ENCODE measurements at regions not wholly inside any gene's neighbourhood (a gene's known extent, or its start where the extent isn't known, plus 50 kb on each side); places are given as distances from the start of the nearest gene placed in this dataset.
"Not testable (repeated sequence)": the region's sequence is repeated elsewhere in the genome, so short reads cannot be mapped to it uniquely, and the experiment has no call there.

GRCh38 chr18:51340332-51340731, 142.9 kb upstream of the MEX3C start:
- no peaks in the 10 kb centered on the region for H3K9me3 ChIP-seq (ENCODE audit: low read depth, low read length)
- no peak overlapping the region for H3K27ac ChIP-seq
- TF ChIP-seq EZH2 (IDR thresholded peaks at IDR 0.05), result no peak
- TF ChIP-seq POLR2AphosphoS5 (IDR thresholded peaks at IDR 0.05; ENCODE audit: borderline replicate concordance, low read depth, low read length), result no peak
- no peak for TF ChIP-seq FOXP2 (optimal IDR thresholded peaks at IDR 0.05; ENCODE audit: control extremely low read depth, extremely low read length, insufficient read depth)
- no peak overlapping the region for H3K9ac ChIP-seq (ENCODE audit: insufficient read length)
- H3K4me3 ChIP-seq, result no peak overlapping the region
- no peak for DNase-seq (ENCODE audit: low read depth, low spot score)
- no peaks in the 10 kb centered on the region for H3K36me3 ChIP-seq (ENCODE audit: insufficient read depth, low read length)

GRCh38 chr18:51342815-51343214, 145.3 kb upstream of the MEX3C start:
- TF ChIP-seq POLR2AphosphoS5 (IDR thresholded peaks at IDR 0.05; ENCODE audit: borderline replicate concordance, low read depth, low read length), result no peak
- TF ChIP-seq EZH2 (IDR thresholded peaks at IDR 0.05), result no peak
- no peak for TF ChIP-seq FOXP2 (optimal IDR thresholded peaks at IDR 0.05; ENCODE audit: control extremely low read depth, extremely low read length, insufficient read depth)

GRCh38 chr18:51345848-51346391, 148.4 kb upstream of the MEX3C start:
- Histone ChIP-seq H3K36me3 (ENCODE audit: insufficient read depth, low read length) (no peaks in the 10 kb centered on the region), H3K4me3 (no peak overlapping the region)

More at GRCh38 chr18:51342815-51343214, 145.3 kb upstream of the MEX3C start:
- H3K36me3 ChIP-seq (ENCODE audit: insufficient read depth, low read length), result no peaks in the 10 kb centered on the region
- H3K27ac ChIP-seq, result no peak overlapping the region
- no peak overlapping the region for H3K9ac ChIP-seq (ENCODE audit: insufficient read length)
- DNase-seq (ENCODE audit: low read depth, low spot score), result no peak
- H3K9me3 ChIP-seq (ENCODE audit: low read depth, low read length), result no peaks in the 10 kb centered on the region
- no peak overlapping the region for H3K4me3 ChIP-seq

GRCh38 chr18:51346404-51346803, 148.9 kb upstream of the MEX3C start:
- H3K36me3 ChIP-seq (ENCODE audit: insufficient read depth, low read length), result no peaks in the 10 kb centered on the region
- H3K27ac ChIP-seq, result no peak overlapping the region
- TF ChIP-seq FOXP2 (optimal IDR thresholded peaks at IDR 0.05; ENCODE audit: control extremely low read depth, extremely low read length, insufficient read depth), result no peak
- no peak for TF ChIP-seq POLR2AphosphoS5 (IDR thresholded peaks at IDR 0.05; ENCODE audit: borderline replicate concordance, low read depth, low read length)
- no peak for TF ChIP-seq EZH2 (IDR thresholded peaks at IDR 0.05)

More at GRCh38 chr18:51345848-51346391, 148.4 kb upstream of the MEX3C start:
- Histone ChIP-seq H3K27ac (no peak overlapping the region), H3K9ac (ENCODE audit: insufficient read length) (no peak overlapping the region), H3K9me3 (ENCODE audit: low read depth, low read length) (no peaks in the 10 kb centered on the region)
- DNase-seq (ENCODE audit: low read depth, low spot score), result no peak
- TF ChIP-seq EZH2 (IDR thresholded peaks at IDR 0.05) (no peak), POLR2AphosphoS5 (IDR thresholded peaks at IDR 0.05; ENCODE audit: borderline replicate concordance, low read depth, low read length) (no peak), FOXP2 (optimal IDR thresholded peaks at IDR 0.05; ENCODE audit: control extremely low read depth, extremely low read length, insufficient read depth) (no peak)

GRCh38 chr18:51350081-51350480, 152.6 kb upstream of the MEX3C start:
- no peak overlapping the region for H3K4me3 ChIP-seq
- H3K9ac ChIP-seq (ENCODE audit: insufficient read length), result no peak overlapping the region
- H3K27ac ChIP-seq, result no peak overlapping the region
- DNase-seq (ENCODE audit: low read depth, low spot score), result no peak
- H3K36me3 ChIP-seq (ENCODE audit: insufficient read depth, low read length), result no peaks in the 10 kb centered on the region
- no peak for TF ChIP-seq POLR2AphosphoS5 (IDR thresholded peaks at IDR 0.05; ENCODE audit: borderline replicate concordance, low read depth, low read length)
- TF ChIP-seq EZH2 (IDR thresholded peaks at IDR 0.05), result no peak
- no peak for TF ChIP-seq FOXP2 (optimal IDR thresholded peaks at IDR 0.05; ENCODE audit: control extremely low read depth, extremely low read length, insufficient read depth)
- no peaks in the 10 kb centered on the region for H3K9me3 ChIP-seq (ENCODE audit: low read depth, low read length)

More at GRCh38 chr18:51346404-51346803, 148.9 kb upstream of the MEX3C start:
- no peak overlapping the region for H3K9ac ChIP-seq (ENCODE audit: insufficient read length)
- H3K9me3 ChIP-seq (ENCODE audit: low read depth, low read length), result no peaks in the 10 kb centered on the region
- H3K4me3 ChIP-seq, result no peak overlapping the region
- DNase-seq (ENCODE audit: low read depth, low spot score), result no peak

GRCh38 chr18:51355841-51356240, 158.4 kb upstream of the MEX3C start:
- no peak overlapping the region for H3K9ac ChIP-seq (ENCODE audit: insufficient read length)
- H3K27ac ChIP-seq, result no peak overlapping the region
- H3K4me3 ChIP-seq, result no peak overlapping the region
- no peak for DNase-seq (ENCODE audit: low read depth, low spot score)
- no peak for TF ChIP-seq POLR2AphosphoS5 (IDR thresholded peaks at IDR 0.05; ENCODE audit: borderline replicate concordance, low read depth, low read length)
- no peak for TF ChIP-seq EZH2 (IDR thresholded peaks at IDR 0.05)
- TF ChIP-seq FOXP2 (optimal IDR thresholded peaks at IDR 0.05; ENCODE audit: control extremely low read depth, extremely low read length, insufficient read depth), result no peak
- no peaks in the 10 kb centered on the region for H3K9me3 ChIP-seq (ENCODE audit: low read depth, low read length)
- H3K36me3 ChIP-seq (ENCODE audit: insufficient read depth, low read length), result no peaks in the 10 kb centered on the region

GRCh38 chr18:51360301-51360700, 162.8 kb upstream of the MEX3C start:
- H3K9me3 ChIP-seq (ENCODE audit: low read depth, low read length); DNase-seq (ENCODE audit: low read depth, low spot score); H3K9ac ChIP-seq (ENCODE audit: insufficient read length); H3K27ac ChIP-seq; H3K4me3 ChIP-seq; H3K36me3 ChIP-seq (ENCODE audit: insufficient read depth, low read length): not testable (repeated sequence)

- no peak for TF ChIP-seq POLR2AphosphoS5 (IDR thresholded peaks at IDR 0.05; ENCODE audit: borderline replicate concordance, low read depth, low read length)
- no peak for TF ChIP-seq EZH2 (IDR thresholded peaks at IDR 0.05)
- TF ChIP-seq FOXP2 (optimal IDR thresholded peaks at IDR 0.05; ENCODE audit: control extremely low read depth, extremely low read length, insufficient read depth), result no peak
- Histone ChIP-seq H3K9me3 (ENCODE audit: low read depth, low read length) (no peaks in the 10 kb centered on the region), H3K4me3 (no peak overlapping the region), H3K36me3 (ENCODE audit: insufficient read depth, low read length) (no peaks in the 10 kb centered on the region), H3K27ac (no peak overlapping the region), H3K9ac (ENCODE audit: insufficient read length) (no peak overlapping the region)
- DNase-seq (ENCODE audit: low read depth, low spot score), result no peak
These were observed 163.8 kb upstream of the MEX3C start for GRCh38 chr18:51361130-51361860.

GRCh38 chr18:51363384-51363783, 165.9 kb upstream of the MEX3C start:
- H3K9me3 ChIP-seq (ENCODE audit: low read depth, low read length), result no peaks in the 10 kb centered on the region
- no peaks in the 10 kb centered on the region for H3K36me3 ChIP-seq (ENCODE audit: insufficient read depth, low read length)
- DNase-seq (ENCODE audit: low read depth, low spot score), result no peak
- H3K27ac ChIP-seq, result no peak overlapping the region
- H3K9ac ChIP-seq (ENCODE audit: insufficient read length), result no peak overlapping the region
- no peak overlapping the region for H3K4me3 ChIP-seq
- TF ChIP-seq POLR2AphosphoS5 (IDR thresholded peaks at IDR 0.05; ENCODE audit: borderline replicate concordance, low read depth, low read length) (no peak), FOXP2 (optimal IDR thresholded peaks at IDR 0.05; ENCODE audit: control extremely low read depth, extremely low read length, insufficient read depth) (no peak), EZH2 (IDR thresholded peaks at IDR 0.05) (no peak)
